ENCODE measurements at regions not wholly inside any gene's neighbourhood (a gene's known extent, or its start where the extent isn't known, plus 50 kb on each side); places are given as distances from the start of the nearest gene placed in this dataset.
A peak's percentile ranks its signal among the peaks of the same experiment; 100 is the strongest.

GRCh38 chr1:68620571-68620970 lies 123.7 kb upstream of the DEPDC1 start:
- DNase-seq, result no peak
- Mint-ChIP-seq H3K36me3 (no peaks in the 10 kb centered on the region), H3K9me3 (peaks cover 0 to 45% (median 24%) of the 10 kb centered on the region in 7 donors), H3K4me3 (no peak overlapping the region), H3K27ac (no peak overlapping the region), H3K27me3 (no peaks in the 10 kb centered on the region), H3K4me1 (no peaks in the 10 kb centered on the region)
- ATAC-seq (ENCODE audit: low read depth in 2 of 2), result no peak

- peaks cover 0 to 34% (median 22%) of the 10 kb centered on the region in 7 donors for H3K9me3 Mint-ChIP-seq
- no peaks in the 10 kb centered on the region for H3K4me1 Mint-ChIP-seq
- no peak overlapping the region for H3K27ac Mint-ChIP-seq
- H3K36me3 Mint-ChIP-seq, result no peaks in the 10 kb centered on the region
- no peak for ATAC-seq (ENCODE audit: low read depth in 2 of 2)
- DNase-seq, result no peak
- H3K4me3 Mint-ChIP-seq, result no peak overlapping the region
- no peaks in the 10 kb centered on the region for H3K27me3 Mint-ChIP-seq
Measured at GRCh38 chr1:68623700-68624099, 126.8 kb upstream of the DEPDC1 start.

- DNase-seq (no peak), ATAC-seq (ENCODE audit: low read depth in 2 of 2) (no peak)
- H3K27ac Mint-ChIP-seq, result no peak overlapping the region
- H3K9me3 Mint-ChIP-seq, result peaks cover 0 to 29% (median 18%) of the 10 kb centered on the region in 7 donors
- no peaks in the 10 kb centered on the region for H3K27me3 Mint-ChIP-seq
- H3K4me1 Mint-ChIP-seq, result no peaks in the 10 kb centered on the region
- H3K4me3 Mint-ChIP-seq, result peak overlapping the region in 1 of 8 donors; percentile 23
- no peaks in the 10 kb centered on the region for H3K36me3 Mint-ChIP-seq
Measured at GRCh38 chr1:68624233-68624632, 127.4 kb upstream of the DEPDC1 start.

GRCh38 chr1:68625624-68626023 lies 128.7 kb upstream of the DEPDC1 start:
- H3K4me1 Mint-ChIP-seq, result no peaks in the 10 kb centered on the region
- no peaks in the 10 kb centered on the region for H3K36me3 Mint-ChIP-seq
- H3K27me3 Mint-ChIP-seq, result no peaks in the 10 kb centered on the region
- H3K4me3 Mint-ChIP-seq, result no peak overlapping the region
- DNase-seq, result no peak
- no peak overlapping the region for H3K27ac Mint-ChIP-seq
- no peak for ATAC-seq (ENCODE audit: low read depth in 2 of 2)
- H3K9me3 Mint-ChIP-seq, result peaks cover 0 to 18% (median 14%) of the 10 kb centered on the region in 7 donors

- H3K9me3 Mint-ChIP-seq, result peaks cover 0 to 2% (median 0%) of the 10 kb centered on the region in 7 donors
- no peak overlapping the region for H3K4me3 Mint-ChIP-seq
- no peaks in the 10 kb centered on the region for H3K4me1 Mint-ChIP-seq
- H3K36me3 Mint-ChIP-seq, result no peaks in the 10 kb centered on the region
- no peak for DNase-seq
- H3K27me3 Mint-ChIP-seq, result no peaks in the 10 kb centered on the region
- no peak overlapping the region for H3K27ac Mint-ChIP-seq
- no peak for ATAC-seq (ENCODE audit: low read depth in 2 of 2)
Measured at GRCh38 chr1:68633141-68633919, 136.4 kb upstream of the DEPDC1 start.

GRCh38 chr1:68644504-68644903 lies 147.6 kb upstream of the DEPDC1 start:
- ATAC-seq (ENCODE audit: low read depth in 2 of 2), result no peak
- no peak overlapping the region for H3K27ac Mint-ChIP-seq

GRCh38 chr1:68651115-68651514 lies 154.2 kb upstream of the DEPDC1 start:
- Mint-ChIP-seq H3K27ac (no peak overlapping the region), H3K36me3 (no peaks in the 10 kb centered on the region), H3K9me3 (peaks cover 0 to 9% (median 2%) of the 10 kb centered on the region in 7 donors), H3K27me3 (no peaks in the 10 kb centered on the region), H3K4me3 (no peak overlapping the region), H3K4me1 (no peaks in the 10 kb centered on the region)
- ATAC-seq (ENCODE audit: low read depth in 2 of 2), result no peak
- no peak for DNase-seq

More at GRCh38 chr1:68644504-68644903, 147.6 kb upstream of the DEPDC1 start:
- no peak overlapping the region for H3K4me3 Mint-ChIP-seq
- H3K27me3 Mint-ChIP-seq, result no peaks in the 10 kb centered on the region
- no peaks in the 10 kb centered on the region for H3K4me1 Mint-ChIP-seq
- H3K9me3 Mint-ChIP-seq, result peaks cover 0 to under 1% (median 0%) of the 10 kb centered on the region in 7 donors
- no peak for DNase-seq
- no peaks in the 10 kb centered on the region for H3K36me3 Mint-ChIP-seq

- Mint-ChIP-seq H3K9me3 (peaks cover 0 to 9% (median 2%) of the 10 kb centered on the region in 7 donors), H3K36me3 (no peaks in the 10 kb centered on the region), H3K27me3 (no peaks in the 10 kb centered on the region), H3K4me1 (no peaks in the 10 kb centered on the region), H3K4me3 (no peak overlapping the region), H3K27ac (no peak overlapping the region)
- DNase-seq (no peak), ATAC-seq (ENCODE audit: low read depth in 2 of 2) (no peak)
Measured at GRCh38 chr1:68653882-68654281, 157.0 kb upstream of the DEPDC1 start.

- Mint-ChIP-seq H3K9me3 (peaks cover 0 to 5% (median 3%) of the 10 kb centered on the region in 7 donors), H3K4me1 (no peaks in the 10 kb centered on the region), H3K27ac (no peak overlapping the region), H3K4me3 (no peak overlapping the region), H3K27me3 (no peaks in the 10 kb centered on the region), H3K36me3 (no peaks in the 10 kb centered on the region)
- ATAC-seq (ENCODE audit: low read depth in 2 of 2), result no peak
- no peak for DNase-seq
Measured at GRCh38 chr1:68673771-68674170, 176.9 kb upstream of the DEPDC1 start.

GRCh38 chr1:68675336-68675735 lies 178.5 kb upstream of the DEPDC1 start:
- Mint-ChIP-seq H3K36me3 (no peaks in the 10 kb centered on the region), H3K27me3 (no peaks in the 10 kb centered on the region), H3K27ac (no peak overlapping the region), H3K4me1 (no peaks in the 10 kb centered on the region), H3K9me3 (peaks cover 0 to 6% (median 3%) of the 10 kb centered on the region in 7 donors), H3K4me3 (no peak overlapping the region)
- no peak for ATAC-seq (ENCODE audit: low read depth in 2 of 2)
- DNase-seq, result no peak

- no peaks in the 10 kb centered on the region for H3K36me3 Mint-ChIP-seq
- H3K27ac Mint-ChIP-seq, result no peak overlapping the region
- no peaks in the 10 kb centered on the region for H3K4me1 Mint-ChIP-seq
- H3K4me3 Mint-ChIP-seq, result no peak overlapping the region
- no peak for DNase-seq
- peaks cover 0 to 9% (median 5%) of the 10 kb centered on the region in 7 donors for H3K9me3 Mint-ChIP-seq
- no peak for ATAC-seq (ENCODE audit: low read depth in 2 of 2)
- no peaks in the 10 kb centered on the region for H3K27me3 Mint-ChIP-seq
Measured at GRCh38 chr1:68677684-68678351, 180.9 kb upstream of the DEPDC1 start.

GRCh38 chr1:68696221-68696620 lies 199.3 kb upstream of the DEPDC1 start:
- no peak overlapping the region for H3K4me3 Mint-ChIP-seq
- peaks cover 0 to 5% (median 2%) of the 10 kb centered on the region in 7 donors for H3K9me3 Mint-ChIP-seq
- H3K27me3 Mint-ChIP-seq, result peaks cover 0 to 3% (median 0%) of the 10 kb centered on the region in 3 donors
- H3K27ac Mint-ChIP-seq, result no peak overlapping the region
- ATAC-seq (ENCODE audit: low read depth in 2 of 2) (no peak), DNase-seq (no peak)
- no peaks in the 10 kb centered on the region for H3K36me3 Mint-ChIP-seq
- no peaks in the 10 kb centered on the region for H3K4me1 Mint-ChIP-seq

GRCh38 chr1:68703921-68704354 lies 207.1 kb upstream of the DEPDC1 start:
- no peak for DNase-seq
- H3K27me3 Mint-ChIP-seq, result peaks cover 0 to 2% (median 0%) of the 10 kb centered on the region in 3 donors

More at GRCh38 chr1:68703921-68704354, 207.1 kb upstream of the DEPDC1 start:
- H3K9me3 Mint-ChIP-seq, result peaks cover 4 to 17% (median 10%) of the 10 kb centered on the region in 7 donors
- ATAC-seq (ENCODE audit: low read depth in 2 of 2), result no peak
- no peak overlapping the region for H3K4me3 Mint-ChIP-seq
- no peak overlapping the region for H3K27ac Mint-ChIP-seq
- no peaks in the 10 kb centered on the region for H3K36me3 Mint-ChIP-seq
- H3K4me1 Mint-ChIP-seq, result no peaks in the 10 kb centered on the region

Measured in naive B cell (primary cell).